ENCODE measurements at regions not wholly inside any gene's neighbourhood (a gene's known extent, or its start where the extent isn't known, plus 50 kb on each side); places are given as distances from the start of the nearest gene placed in this dataset.

GRCh38 chr1:157399343-157399983 is 152.9 kb downstream of the FCRL5 start:
- no peak for TF ChIP-seq CTCF (IDR thresholded peaks at IDR 0.05)
- no peak for TF ChIP-seq POLR2A (IDR thresholded peaks at IDR 0.05)
- TF ChIP-seq EP300 (IDR thresholded peaks at IDR 0.05) = no peak
- no peak for TF ChIP-seq POLR2AphosphoS5 (IDR thresholded peaks at IDR 0.05)
